Lower lobe of right lung (tissue), 2 donors: ENCODE measurements at regions not wholly inside any gene's neighbourhood (a gene's known extent, or its start where the extent isn't known, plus 50 kb on each side); places are given as distances from the start of the nearest gene placed in this dataset.

Source experiments
- ATAC-seq, 2 donors: fragments of 200-7000 bp; cut with Tn5 transposase; one replicate each; pipeline ENCODE4 v1.9.1; 2020 to 2022; ENCODE audit warnings: mild to moderate bottlenecking in 2 of 2, moderate library complexity in 2 of 2
- DNase-seq: peaks from one replicate; pipeline ENCODE4 v3.0.0-alpha.2; 2020
- H3K27ac ChIP-seq: fragments of 200-600 bp; one replicate; pipeline ENCODE4 v1.8.0; 2022
- H3K27me3 ChIP-seq: fragments of 200-600 bp; one replicate; pipeline ENCODE4 v1.8.0; 2022; ENCODE audit warnings: low read depth
- H3K36me3 ChIP-seq: fragments of 200-600 bp; one replicate; pipeline ENCODE4 v1.8.0; 2022; ENCODE audit warnings: mild to moderate bottlenecking
- H3K4me1 ChIP-seq: fragments of 200-600 bp; one replicate; pipeline ENCODE4 v1.8.0; 2022
- H3K4me3 ChIP-seq: fragments of 200-600 bp; one replicate; pipeline ENCODE4 v1.8.0; 2022; ENCODE audit warnings: mild to moderate bottlenecking
- H3K9me3 ChIP-seq: fragments of 200-600 bp; one replicate; pipeline ENCODE4 v1.8.0; 2022
- intact Hi-C: fragments of 100-400 bp; cut with DNase I; formaldehyde crosslinking; loops from one replicate; pipeline ENCODE4 v1.11.0; 2022
- TF ChIP-seq, protein P1 (sequence below): fragments of 200-600 bp; IDR thresholded peaks from one replicate; pipeline ENCODE4 v1.8.0; 2022; ENCODE audit warnings: antibody characterized with exemption, mild to moderate bottlenecking
- donor health status: DM: no; HTN: yes; CAD: no; lungs with severe emphysema.

DNA sequence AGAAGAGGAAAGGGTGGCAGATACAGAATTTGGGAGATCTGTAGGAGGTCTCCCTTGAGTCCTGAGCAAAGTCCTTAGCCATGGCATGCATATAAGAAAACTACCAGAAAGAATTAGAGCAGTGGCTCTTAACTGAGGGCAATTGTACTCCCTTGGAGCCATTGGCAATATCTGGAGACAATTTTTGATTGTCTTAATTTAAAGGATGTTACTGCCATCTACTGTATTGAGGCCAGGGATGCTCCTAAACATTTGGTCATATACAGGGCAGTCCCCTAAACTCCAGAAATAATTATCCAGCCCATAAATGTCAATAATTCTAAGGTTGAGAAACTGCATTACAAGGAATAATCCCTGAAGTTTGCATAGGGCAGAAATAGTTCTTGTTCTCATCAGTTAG is 136.4 kb upstream of the ODAD2 start:
- no peaks in the 10 kb centered on the region for H3K27me3 ChIP-seq
- H3K27ac ChIP-seq: no peak overlapping the region
- no peak overlapping the region for H3K4me3 ChIP-seq
- peaks cover 13% of the 10 kb centered on the region for H3K9me3 ChIP-seq
- DNase-seq (no peak), ATAC-seq (no peak)
- H3K36me3 ChIP-seq: no peaks in the 10 kb centered on the region
- no peaks in the 10 kb centered on the region for H3K4me1 ChIP-seq
- intact Hi-C loops: no loop called here
- TF ChIP-seq, protein P1, sequence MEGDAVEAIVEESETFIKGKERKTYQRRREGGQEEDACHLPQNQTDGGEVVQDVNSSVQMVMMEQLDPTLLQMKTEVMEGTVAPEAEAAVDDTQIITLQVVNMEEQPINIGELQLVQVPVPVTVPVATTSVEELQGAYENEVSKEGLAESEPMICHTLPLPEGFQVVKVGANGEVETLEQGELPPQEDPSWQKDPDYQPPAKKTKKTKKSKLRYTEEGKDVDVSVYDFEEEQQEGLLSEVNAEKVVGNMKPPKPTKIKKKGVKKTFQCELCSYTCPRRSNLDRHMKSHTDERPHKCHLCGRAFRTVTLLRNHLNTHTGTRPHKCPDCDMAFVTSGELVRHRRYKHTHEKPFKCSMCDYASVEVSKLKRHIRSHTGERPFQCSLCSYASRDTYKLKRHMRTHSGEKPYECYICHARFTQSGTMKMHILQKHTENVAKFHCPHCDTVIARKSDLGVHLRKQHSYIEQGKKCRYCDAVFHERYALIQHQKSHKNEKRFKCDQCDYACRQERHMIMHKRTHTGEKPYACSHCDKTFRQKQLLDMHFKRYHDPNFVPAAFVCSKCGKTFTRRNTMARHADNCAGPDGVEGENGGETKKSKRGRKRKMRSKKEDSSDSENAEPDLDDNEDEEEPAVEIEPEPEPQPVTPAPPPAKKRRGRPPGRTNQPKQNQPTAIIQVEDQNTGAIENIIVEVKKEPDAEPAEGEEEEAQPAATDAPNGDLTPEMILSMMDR: no peak

DNA sequence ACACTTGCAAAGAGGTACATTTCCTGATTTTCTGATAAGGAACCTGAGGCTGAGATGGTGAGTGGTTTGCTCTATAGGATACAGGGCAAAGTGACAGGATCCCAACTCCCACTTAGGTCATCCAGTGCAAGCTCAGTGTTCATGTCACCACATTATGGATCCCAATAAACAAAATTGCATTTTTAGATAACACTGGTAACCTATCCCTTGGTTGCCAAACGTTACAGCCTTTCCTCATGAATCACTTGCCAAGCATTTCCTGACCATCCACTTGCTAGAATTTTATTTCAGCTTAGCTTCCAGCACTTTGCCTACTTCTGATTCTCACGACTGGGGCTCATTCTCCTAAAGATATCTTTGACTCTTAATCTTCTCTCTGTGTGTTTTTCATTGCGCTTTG is 131.4 kb upstream of the ODAD2 start:
- H3K27me3 ChIP-seq: no peaks in the 10 kb centered on the region
- no peak for DNase-seq
- H3K36me3 ChIP-seq: no peaks in the 10 kb centered on the region
- H3K4me3 ChIP-seq: no peak overlapping the region
- no peaks in the 10 kb centered on the region for H3K9me3 ChIP-seq
- TF ChIP-seq, protein P1: no peak
- no peak for ATAC-seq
- H3K4me1 ChIP-seq: peaks cover under 1% of the 10 kb centered on the region
- intact Hi-C loops: no loop called here
- no peak overlapping the region for H3K27ac ChIP-seq

- ATAC-seq (no peak), DNase-seq (no peak)
- Histone ChIP-seq H3K27ac (no peak overlapping the region), H3K36me3 (peaks cover 9% of the 10 kb centered on the region), H3K9me3 (no peaks in the 10 kb centered on the region), H3K4me1 (peaks cover 9% of the 10 kb centered on the region), H3K27me3 (no peaks in the 10 kb centered on the region), H3K4me3 (no peak overlapping the region)
- intact Hi-C loops: no loop called here
- TF ChIP-seq, protein P1: no peak
These were observed 129.0 kb upstream of the ODAD2 start for GRCh38 chr10:28127881-28128280.

- no peaks in the 10 kb centered on the region for H3K9me3 ChIP-seq
- TF ChIP-seq, protein P1: no peak
- peak; percentile 59 to 85 for ATAC-seq
- H3K36me3 ChIP-seq: peaks cover 9% of the 10 kb centered on the region
- intact Hi-C loops: no loop called here
- DNase-seq: no peak
- H3K27me3 ChIP-seq: no peaks in the 10 kb centered on the region
- peaks cover 9% of the 10 kb centered on the region for H3K4me1 ChIP-seq
- H3K4me3 ChIP-seq: no peak overlapping the region
- H3K27ac ChIP-seq: no peak overlapping the region
These were observed 126.8 kb upstream of the ODAD2 start for GRCh38 chr10:28125701-28126100.

GRCh38 chr10:28120795-28121194 is 121.9 kb upstream of the ODAD2 start:
- intact Hi-C loops: no loop called here
- TF ChIP-seq, protein P1: no peak
- peaks cover 9% of the 10 kb centered on the region for H3K4me1 ChIP-seq
- no peak overlapping the region for H3K27ac ChIP-seq
- peaks cover 9% of the 10 kb centered on the region for H3K36me3 ChIP-seq
- DNase-seq: no peak
- H3K9me3 ChIP-seq: no peaks in the 10 kb centered on the region
- H3K27me3 ChIP-seq: no peaks in the 10 kb centered on the region
- no peak for ATAC-seq
- H3K4me3 ChIP-seq: no peak overlapping the region
